K562 (cell line): ENCODE measurements at regions not wholly inside any gene's neighbourhood (a gene's known extent, or its start where the extent isn't known, plus 50 kb on each side); places are given as distances from the start of the nearest gene placed in this dataset.

ENCODE experiments used
- COPS2 ChIP-seq: fragments of 450-650 bp; conservative IDR thresholded peaks from 2 replicates; pipeline ENCODE4 v1.6.1; 2016; ENCODE audit warnings: mild to moderate bottlenecking, moderate library complexity
- ILF3 ChIP-seq: fragments of 450-650 bp; IDR thresholded peaks from 2 replicates; pipeline ENCODE4 v1.6.1; 2018; ENCODE audit warnings: antibody characterized with exemption, mild to moderate bottlenecking, moderate library complexity, borderline replicate concordance
- KAT8 ChIP-seq: fragments of 450-650 bp; IDR thresholded peaks from 2 replicates; pipeline ENCODE4 v1.6.1; 2016; ENCODE audit warnings: low read depth, mild to moderate bottlenecking
- MCM5 ChIP-seq: fragments of 450-650 bp; IDR thresholded peaks from 2 replicates; pipeline ENCODE4 v1.6.1; 2016; ENCODE audit warnings: low read depth
- RAD21 ChIP-seq, 2 experiments: fragments of 250-450 bp in 1 of 2; fragments of 450-650 bp in 1 of 2; sonication (Bioruptor Pico) in 1 of 2; formaldehyde crosslinking in 1 of 2; IDR thresholded peaks in 1 of 2; conservative IDR thresholded peaks in 1 of 2; 2 replicates each; pipeline versions ENCODE4 v1.4.0 to v1.8.0; 2020 to 2022; ENCODE audit warnings: mild to moderate bottlenecking in 2 of 2, moderate library complexity in 1 of 2
- TCFL5 ChIP-seq: fragments of 250-450 bp; sonication (Bioruptor Pico); conservative IDR thresholded peaks from 2 replicates; pipeline ENCODE4 v1.6.1; 2021; ENCODE audit warnings: mild to moderate bottlenecking, moderate library complexity, matching md5 sums
- ZNF12 ChIP-seq: sonication (generic); formaldehyde crosslinking; IDR thresholded peaks from 2 replicates; pipeline ENCODE4 v1.4.0; 2020; ENCODE audit warnings: mild to moderate bottlenecking, missing genetic modification reagents
- TF ChIP-seq, protein P1 (sequence below): fragments of 250-450 bp; sonication (Bioruptor Pico); IDR thresholded peaks from 2 replicates; pipeline ENCODE4 v1.4.0; 2020; ENCODE audit warnings: borderline replicate concordance
- TF ChIP-seq, protein P2 (sequence below): sonication (generic); formaldehyde crosslinking; IDR thresholded peaks from 2 replicates; pipeline ENCODE4 v1.8.0; 2022; ENCODE audit warnings: mild to moderate bottlenecking, missing genetic modification reagents, borderline replicate concordance
- TF ChIP-seq, protein P3 (sequence below): fragments of 150-350 bp; IDR thresholded peaks from 2 replicates; pipeline ENCODE4 v1.6.1; 2014; ENCODE audit warnings: low read depth, mild to moderate bottlenecking, low read length, borderline replicate concordance

DNA sequence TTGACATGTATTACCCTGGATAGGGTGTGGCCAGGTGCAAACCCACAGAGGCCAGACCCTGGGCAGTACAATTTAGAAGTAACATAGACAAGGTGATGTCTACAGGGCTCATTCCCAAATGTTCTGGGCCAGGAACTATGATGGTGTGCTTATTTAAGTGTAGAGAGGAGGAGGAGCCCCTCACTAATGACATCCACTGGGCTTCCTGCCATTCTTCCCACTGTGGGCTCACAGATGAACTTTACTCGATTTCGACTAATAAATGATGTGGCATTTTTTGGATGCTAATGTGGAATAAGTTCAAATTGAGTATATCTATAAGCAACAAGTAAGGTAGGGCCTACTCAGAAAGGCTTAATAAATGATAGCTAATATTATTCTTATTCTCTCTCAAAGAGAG, 280.9 kb upstream of the BOD1L1 start (continued):
- TF ChIP-seq, protein P1, sequence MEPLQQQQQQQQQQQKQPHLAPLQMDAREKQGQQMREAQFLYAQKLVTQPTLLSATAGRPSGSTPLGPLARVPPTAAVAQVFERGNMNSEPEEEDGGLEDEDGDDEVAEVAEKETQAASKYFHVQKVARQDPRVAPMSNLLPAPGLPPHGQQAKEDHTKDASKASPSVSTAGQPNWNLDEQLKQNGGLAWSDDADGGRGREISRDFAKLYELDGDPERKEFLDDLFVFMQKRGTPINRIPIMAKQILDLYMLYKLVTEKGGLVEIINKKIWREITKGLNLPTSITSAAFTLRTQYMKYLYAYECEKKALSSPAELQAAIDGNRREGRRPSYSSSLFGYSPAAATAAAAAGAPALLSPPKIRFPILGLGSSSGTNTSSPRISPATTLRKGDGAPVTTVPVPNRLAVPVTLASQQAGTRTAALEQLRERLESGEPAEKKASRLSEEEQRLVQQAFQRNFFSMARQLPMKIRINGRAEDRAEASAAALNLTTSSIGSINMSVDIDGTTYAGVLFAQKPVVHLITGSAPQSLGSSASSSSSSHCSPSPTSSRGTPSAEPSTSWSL (CRISPR knock-in tag): no peak
- no peak for TF ChIP-seq ILF3
- TF ChIP-seq KAT8: no peak
- TF ChIP-seq MCM5: no peak
- TF ChIP-seq, protein P2, sequence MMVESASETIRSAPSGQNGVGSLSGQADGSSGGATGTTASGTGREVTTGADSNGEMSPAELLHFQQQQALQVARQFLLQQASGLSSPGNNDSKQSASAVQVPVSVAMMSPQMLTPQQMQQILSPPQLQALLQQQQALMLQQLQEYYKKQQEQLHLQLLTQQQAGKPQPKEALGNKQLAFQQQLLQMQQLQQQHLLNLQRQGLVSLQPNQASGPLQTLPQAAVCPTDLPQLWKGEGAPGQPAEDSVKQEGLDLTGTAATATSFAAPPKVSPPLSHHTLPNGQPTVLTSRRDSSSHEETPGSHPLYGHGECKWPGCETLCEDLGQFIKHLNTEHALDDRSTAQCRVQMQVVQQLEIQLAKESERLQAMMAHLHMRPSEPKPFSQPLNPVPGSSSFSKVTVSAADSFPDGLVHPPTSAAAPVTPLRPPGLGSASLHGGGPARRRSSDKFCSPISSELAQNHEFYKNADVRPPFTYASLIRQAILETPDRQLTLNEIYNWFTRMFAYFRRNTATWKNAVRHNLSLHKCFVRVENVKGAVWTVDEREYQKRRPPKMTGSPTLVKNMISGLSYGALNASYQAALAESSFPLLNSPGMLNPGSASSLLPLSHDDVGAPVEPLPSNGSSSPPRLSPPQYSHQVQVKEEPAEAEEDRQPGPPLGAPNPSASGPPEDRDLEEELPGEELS (CRISPR knock-in tag): no peak
- TF ChIP-seq TCFL5: no peak
- TF ChIP-seq, protein P3, sequence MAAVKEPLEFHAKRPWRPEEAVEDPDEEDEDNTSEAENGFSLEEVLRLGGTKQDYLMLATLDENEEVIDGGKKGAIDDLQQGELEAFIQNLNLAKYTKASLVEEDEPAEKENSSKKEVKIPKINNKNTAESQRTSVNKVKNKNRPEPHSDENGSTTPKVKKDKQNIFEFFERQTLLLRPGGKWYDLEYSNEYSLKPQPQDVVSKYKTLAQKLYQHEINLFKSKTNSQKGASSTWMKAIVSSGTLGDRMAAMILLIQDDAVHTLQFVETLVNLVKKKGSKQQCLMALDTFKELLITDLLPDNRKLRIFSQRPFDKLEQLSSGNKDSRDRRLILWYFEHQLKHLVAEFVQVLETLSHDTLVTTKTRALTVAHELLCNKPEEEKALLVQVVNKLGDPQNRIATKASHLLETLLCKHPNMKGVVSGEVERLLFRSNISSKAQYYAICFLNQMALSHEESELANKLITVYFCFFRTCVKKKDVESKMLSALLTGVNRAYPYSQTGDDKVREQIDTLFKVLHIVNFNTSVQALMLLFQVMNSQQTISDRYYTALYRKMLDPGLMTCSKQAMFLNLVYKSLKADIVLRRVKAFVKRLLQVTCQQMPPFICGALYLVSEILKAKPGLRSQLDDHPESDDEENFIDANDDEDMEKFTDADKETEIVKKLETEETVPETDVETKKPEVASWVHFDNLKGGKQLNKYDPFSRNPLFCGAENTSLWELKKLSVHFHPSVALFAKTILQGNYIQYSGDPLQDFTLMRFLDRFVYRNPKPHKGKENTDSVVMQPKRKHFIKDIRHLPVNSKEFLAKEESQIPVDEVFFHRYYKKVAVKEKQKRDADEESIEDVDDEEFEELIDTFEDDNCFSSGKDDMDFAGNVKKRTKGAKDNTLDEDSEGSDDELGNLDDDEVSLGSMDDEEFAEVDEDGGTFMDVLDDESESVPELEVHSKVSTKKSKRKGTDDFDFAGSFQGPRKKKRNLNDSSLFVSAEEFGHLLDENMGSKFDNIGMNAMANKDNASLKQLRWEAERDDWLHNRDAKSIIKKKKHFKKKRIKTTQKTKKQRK: no peak
- no peak for TF ChIP-seq ZNF12 (CRISPR knock-in tag)
- TF ChIP-seq RAD21 (CRISPR knock-in tag; conservative IDR thresholded peaks at IDR 0.05 in 1 of 2, IDR thresholded peaks at IDR 0.05 in 1 of 2): no peak
- no peak for TF ChIP-seq COPS2
- TF ChIP-seq, all 486 proteins: peak for 0
